ENCODE measurements at regions not wholly inside any gene's neighbourhood (a gene's known extent, or its start where the extent isn't known, plus 50 kb on each side); places are given as distances from the start of the nearest gene placed in this dataset.

GRCh38 chr5:173453167-173453566 lies 125.0 kb upstream of the STC2 start:
- no peak for TF ChIP-seq CTCF (IDR thresholded peaks at IDR 0.05)
- no peak for TF ChIP-seq POLR2A (IDR thresholded peaks at IDR 0.05)
- no peak for TF ChIP-seq EP300 (IDR thresholded peaks at IDR 0.05)
